ENCODE measurements at regions not wholly inside any gene's neighbourhood (a gene's known extent, or its start where the extent isn't known, plus 50 kb on each side); places are given as distances from the start of the nearest gene placed in this dataset.

DNA sequence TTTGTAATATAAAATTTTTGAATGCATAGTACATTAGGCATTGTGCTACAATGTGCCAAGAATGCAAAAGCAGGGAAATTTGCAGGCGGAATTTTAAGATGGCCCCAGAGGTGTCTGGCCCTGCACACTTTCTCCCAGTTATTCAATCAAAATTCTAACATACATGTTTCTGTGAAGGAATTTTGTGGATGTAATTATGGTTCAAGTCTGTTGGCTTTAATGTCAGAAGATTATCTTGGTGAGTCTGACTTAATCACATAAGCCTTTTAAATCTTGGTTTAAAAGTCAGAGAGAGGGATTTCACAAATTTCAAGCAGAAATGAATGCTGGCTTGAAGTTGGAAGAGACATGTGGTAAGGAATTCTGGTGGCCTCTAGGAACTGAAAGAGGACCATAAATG, 423.4 kb upstream of the CCDC179 start:
- H3K27ac ChIP-seq = no peak overlapping the region
- intact Hi-C loops (cut with DNase I) = no loop called here
- no peaks in the 10 kb centered on the region for H3K36me3 ChIP-seq
- H3K4me3 ChIP-seq = no peak overlapping the region
- WGBS, 2 donors = 71 to 88% methylated on average over 1 of the region's 1 CpG
- no peaks in the 10 kb centered on the region for H3K9me3 ChIP-seq
- H3K4me1 ChIP-seq = no peaks in the 10 kb centered on the region
- TF ChIP-seq POLR2A (IDR thresholded peaks at IDR 0.05) = no peak
- TF ChIP-seq, protein P1, sequence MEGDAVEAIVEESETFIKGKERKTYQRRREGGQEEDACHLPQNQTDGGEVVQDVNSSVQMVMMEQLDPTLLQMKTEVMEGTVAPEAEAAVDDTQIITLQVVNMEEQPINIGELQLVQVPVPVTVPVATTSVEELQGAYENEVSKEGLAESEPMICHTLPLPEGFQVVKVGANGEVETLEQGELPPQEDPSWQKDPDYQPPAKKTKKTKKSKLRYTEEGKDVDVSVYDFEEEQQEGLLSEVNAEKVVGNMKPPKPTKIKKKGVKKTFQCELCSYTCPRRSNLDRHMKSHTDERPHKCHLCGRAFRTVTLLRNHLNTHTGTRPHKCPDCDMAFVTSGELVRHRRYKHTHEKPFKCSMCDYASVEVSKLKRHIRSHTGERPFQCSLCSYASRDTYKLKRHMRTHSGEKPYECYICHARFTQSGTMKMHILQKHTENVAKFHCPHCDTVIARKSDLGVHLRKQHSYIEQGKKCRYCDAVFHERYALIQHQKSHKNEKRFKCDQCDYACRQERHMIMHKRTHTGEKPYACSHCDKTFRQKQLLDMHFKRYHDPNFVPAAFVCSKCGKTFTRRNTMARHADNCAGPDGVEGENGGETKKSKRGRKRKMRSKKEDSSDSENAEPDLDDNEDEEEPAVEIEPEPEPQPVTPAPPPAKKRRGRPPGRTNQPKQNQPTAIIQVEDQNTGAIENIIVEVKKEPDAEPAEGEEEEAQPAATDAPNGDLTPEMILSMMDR (IDR thresholded peaks at IDR 0.05) = no peak
- DNase-seq = no peak
- H3K27me3 ChIP-seq = no peaks in the 10 kb centered on the region

DNA sequence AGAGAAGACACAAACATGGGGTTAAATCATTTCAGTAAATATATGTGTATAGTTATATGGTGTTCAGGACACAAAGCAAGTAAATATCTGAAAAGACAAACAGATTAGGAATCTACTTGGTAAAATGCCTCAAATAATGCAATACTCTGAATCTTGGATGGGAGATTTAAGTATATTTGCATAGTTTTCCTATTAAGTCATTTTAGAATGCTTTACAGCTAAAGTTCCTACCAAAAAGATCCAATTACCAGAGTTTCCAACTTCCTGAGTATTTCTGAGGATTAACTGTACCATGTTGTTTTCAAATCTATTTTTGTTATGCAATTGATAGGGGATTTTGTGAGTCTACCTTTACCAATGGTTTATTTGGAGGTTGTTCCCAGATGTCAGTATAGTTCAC, 424.4 kb upstream of the CCDC179 start:
- H3K9me3 ChIP-seq = no peaks in the 10 kb centered on the region
- H3K4me1 ChIP-seq = no peaks in the 10 kb centered on the region
- DNase-seq = no peak
- intact Hi-C loops (cut with DNase I) = no loop called here
- H3K36me3 ChIP-seq = no peaks in the 10 kb centered on the region
- H3K27ac ChIP-seq = no peak overlapping the region
- TF ChIP-seq, protein P1 (IDR thresholded peaks at IDR 0.05) = no peak
- no peak for TF ChIP-seq POLR2A (IDR thresholded peaks at IDR 0.05)
- H3K4me3 ChIP-seq = no peak overlapping the region
- H3K27me3 ChIP-seq = no peaks in the 10 kb centered on the region

DNA sequence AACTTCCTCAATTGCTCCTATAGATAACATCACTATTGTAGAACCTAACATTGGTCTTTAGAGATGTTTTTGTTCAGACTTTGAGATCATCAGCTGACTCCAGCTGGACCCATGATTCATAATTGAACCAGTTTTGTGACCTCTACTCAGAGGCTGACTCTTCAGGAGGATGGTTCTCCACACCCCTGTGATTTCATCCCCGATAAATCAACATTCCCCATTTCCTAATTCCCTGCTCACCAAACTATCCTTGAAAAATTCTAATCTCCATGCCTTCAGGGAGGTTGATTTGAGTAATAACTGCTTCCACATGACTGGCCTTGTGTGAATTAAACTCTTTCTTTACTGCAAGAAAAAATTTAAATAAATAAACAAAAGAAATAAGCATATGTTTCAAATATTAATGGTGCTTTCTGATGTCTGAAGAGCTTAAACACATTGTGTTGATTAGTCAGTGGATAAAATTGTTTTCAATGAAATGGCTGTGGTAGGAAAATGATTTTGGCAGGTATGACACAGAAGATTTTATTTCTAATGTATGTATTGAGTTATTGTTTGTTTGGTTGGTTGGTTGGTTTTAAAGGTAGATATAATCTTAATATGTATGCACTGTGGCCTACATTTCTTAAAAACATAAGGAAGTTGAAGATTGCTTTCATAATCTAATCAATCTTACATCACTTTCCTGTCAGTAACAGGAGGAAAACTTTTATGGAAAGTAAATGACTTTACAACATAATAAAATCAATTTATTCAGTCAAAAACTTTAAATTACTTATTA, 427.9 kb upstream of the CCDC179 start:
- Histone ChIP-seq H3K27ac (no peak overlapping the region), H3K27me3 (no peaks in the 10 kb centered on the region), H3K4me3 (no peak overlapping the region), H3K9me3 (no peaks in the 10 kb centered on the region), H3K36me3 (no peaks in the 10 kb centered on the region), H3K4me1 (no peaks in the 10 kb centered on the region)
- 69 to 92% methylated on average over 1 of the region's 1 CpG for WGBS, 2 donors
- no peak for DNase-seq
- TF ChIP-seq, protein P1 (IDR thresholded peaks at IDR 0.05) = no peak
- no peak for TF ChIP-seq POLR2A (IDR thresholded peaks at IDR 0.05)
- intact Hi-C loops (cut with DNase I) = no loop called here

DNA sequence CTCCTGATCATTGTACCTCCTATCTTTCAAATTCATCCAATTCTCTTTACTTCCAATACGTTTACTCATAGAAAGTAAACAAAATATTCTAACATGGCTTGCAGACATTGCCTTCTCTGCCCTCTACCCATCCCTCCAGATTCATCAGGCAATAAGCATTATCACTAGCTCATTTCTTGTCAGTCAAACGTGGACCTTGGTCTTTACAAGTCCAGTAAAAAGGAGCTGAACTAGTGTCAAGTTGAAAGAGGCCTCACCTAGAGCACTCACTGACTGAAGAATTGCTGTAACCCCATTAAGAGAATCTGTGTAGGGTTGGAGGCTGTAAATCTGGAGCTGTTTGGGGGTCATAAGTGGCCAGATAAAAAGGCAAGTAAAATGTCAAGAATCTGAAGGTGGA, 435.0 kb upstream of the CCDC179 start:
- 32 to 48% methylated on average over 2 of the region's 2 CpGs for WGBS, 2 donors
- Histone ChIP-seq H3K27ac (no peak overlapping the region), H3K9me3 (no peaks in the 10 kb centered on the region), H3K27me3 (no peaks in the 10 kb centered on the region), H3K36me3 (no peaks in the 10 kb centered on the region), H3K4me3 (no peak overlapping the region), H3K4me1 (no peaks in the 10 kb centered on the region)
- intact Hi-C loops (cut with DNase I) = no loop called here
- no peak for DNase-seq
- TF ChIP-seq, protein P1 (IDR thresholded peaks at IDR 0.05) = no peak
- no peak for TF ChIP-seq POLR2A (IDR thresholded peaks at IDR 0.05)

DNA sequence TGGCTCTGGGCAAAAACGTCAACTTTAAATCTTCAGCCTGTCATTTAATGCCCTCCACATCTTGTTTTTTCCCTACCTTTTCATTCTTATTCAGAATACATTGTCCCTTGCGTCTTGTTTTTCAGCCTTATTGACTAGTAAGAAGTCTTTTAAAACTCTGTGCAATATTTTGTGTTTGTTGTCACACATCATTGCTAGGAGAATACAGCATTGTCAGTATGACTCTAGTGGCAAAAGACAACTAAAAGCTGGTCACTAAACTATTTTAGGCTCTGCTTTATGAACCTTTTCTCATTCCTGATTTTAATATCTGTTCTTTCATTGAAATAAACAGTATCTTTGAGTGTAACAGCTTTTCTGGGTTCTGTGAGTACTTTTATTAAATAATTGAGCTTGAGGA, 447.8 kb upstream of the CCDC179 start:
- Histone ChIP-seq H3K9me3 (no peaks in the 10 kb centered on the region), H3K27me3 (no peaks in the 10 kb centered on the region), H3K27ac (no peak overlapping the region), H3K4me3 (no peak overlapping the region), H3K4me1 (no peaks in the 10 kb centered on the region), H3K36me3 (no peaks in the 10 kb centered on the region)
- intact Hi-C loops (cut with DNase I) = no loop called here
- 27 to 34% methylated on average over 2 of the region's 2 CpGs for WGBS, 2 donors
- TF ChIP-seq, protein P1 (IDR thresholded peaks at IDR 0.05) = no peak
- TF ChIP-seq POLR2A (IDR thresholded peaks at IDR 0.05) = no peak
- no peak for DNase-seq

Measured in esophagus squamous epithelium (tissue), 5 donors.